Lower lobe of right lung (tissue), 2 donors: ENCODE measurements at regions not wholly inside any gene's neighbourhood (a gene's known extent, or its start where the extent isn't known, plus 50 kb on each side); places are given as distances from the start of the nearest gene placed in this dataset.

ENCODE experiments used
- ATAC-seq, 2 donors: fragments of 200-7000 bp; cut with Tn5 transposase; one replicate each; pipeline ENCODE4 v1.9.1; 2020 to 2022; ENCODE audit warnings: mild to moderate bottlenecking in 2 of 2, moderate library complexity in 2 of 2
- DNase-seq: peaks from one replicate; pipeline ENCODE4 v3.0.0-alpha.2; 2020
- H3K27ac ChIP-seq: fragments of 200-600 bp; one replicate; pipeline ENCODE4 v1.8.0; 2022
- H3K27me3 ChIP-seq: fragments of 200-600 bp; one replicate; pipeline ENCODE4 v1.8.0; 2022; ENCODE audit warnings: low read depth
- H3K36me3 ChIP-seq: fragments of 200-600 bp; one replicate; pipeline ENCODE4 v1.8.0; 2022; ENCODE audit warnings: mild to moderate bottlenecking
- H3K4me1 ChIP-seq: fragments of 200-600 bp; one replicate; pipeline ENCODE4 v1.8.0; 2022
- H3K4me3 ChIP-seq: fragments of 200-600 bp; one replicate; pipeline ENCODE4 v1.8.0; 2022; ENCODE audit warnings: mild to moderate bottlenecking
- H3K9me3 ChIP-seq: fragments of 200-600 bp; one replicate; pipeline ENCODE4 v1.8.0; 2022
- intact Hi-C: fragments of 100-400 bp; cut with DNase I; formaldehyde crosslinking; loops from one replicate; pipeline ENCODE4 v1.11.0; 2022
- TF ChIP-seq, protein P1 (sequence below): fragments of 200-600 bp; IDR thresholded peaks from one replicate; pipeline ENCODE4 v1.8.0; 2022; ENCODE audit warnings: antibody characterized with exemption, mild to moderate bottlenecking
- donor health status: DM: no; HTN: yes; CAD: no; lungs with severe emphysema.

GRCh38 chr2:71277536-71278103 lies 50.7 kb upstream of the PAIP2B start:
- H3K27me3 ChIP-seq: peaks cover 32% of the 10 kb centered on the region
- intact Hi-C loops: no loop called here
- no peaks in the 10 kb centered on the region for H3K9me3 ChIP-seq
- ATAC-seq (peak; percentile 47 to 50), DNase-seq (peak; percentile 53)
- peaks cover 22% of the 10 kb centered on the region for H3K4me1 ChIP-seq
- no peaks in the 10 kb centered on the region for H3K36me3 ChIP-seq
- peak overlapping the region; percentile 65 for H3K4me3 ChIP-seq
- no peak overlapping the region for H3K27ac ChIP-seq
- TF ChIP-seq, protein P1, sequence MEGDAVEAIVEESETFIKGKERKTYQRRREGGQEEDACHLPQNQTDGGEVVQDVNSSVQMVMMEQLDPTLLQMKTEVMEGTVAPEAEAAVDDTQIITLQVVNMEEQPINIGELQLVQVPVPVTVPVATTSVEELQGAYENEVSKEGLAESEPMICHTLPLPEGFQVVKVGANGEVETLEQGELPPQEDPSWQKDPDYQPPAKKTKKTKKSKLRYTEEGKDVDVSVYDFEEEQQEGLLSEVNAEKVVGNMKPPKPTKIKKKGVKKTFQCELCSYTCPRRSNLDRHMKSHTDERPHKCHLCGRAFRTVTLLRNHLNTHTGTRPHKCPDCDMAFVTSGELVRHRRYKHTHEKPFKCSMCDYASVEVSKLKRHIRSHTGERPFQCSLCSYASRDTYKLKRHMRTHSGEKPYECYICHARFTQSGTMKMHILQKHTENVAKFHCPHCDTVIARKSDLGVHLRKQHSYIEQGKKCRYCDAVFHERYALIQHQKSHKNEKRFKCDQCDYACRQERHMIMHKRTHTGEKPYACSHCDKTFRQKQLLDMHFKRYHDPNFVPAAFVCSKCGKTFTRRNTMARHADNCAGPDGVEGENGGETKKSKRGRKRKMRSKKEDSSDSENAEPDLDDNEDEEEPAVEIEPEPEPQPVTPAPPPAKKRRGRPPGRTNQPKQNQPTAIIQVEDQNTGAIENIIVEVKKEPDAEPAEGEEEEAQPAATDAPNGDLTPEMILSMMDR: peak; percentile 26

DNA sequence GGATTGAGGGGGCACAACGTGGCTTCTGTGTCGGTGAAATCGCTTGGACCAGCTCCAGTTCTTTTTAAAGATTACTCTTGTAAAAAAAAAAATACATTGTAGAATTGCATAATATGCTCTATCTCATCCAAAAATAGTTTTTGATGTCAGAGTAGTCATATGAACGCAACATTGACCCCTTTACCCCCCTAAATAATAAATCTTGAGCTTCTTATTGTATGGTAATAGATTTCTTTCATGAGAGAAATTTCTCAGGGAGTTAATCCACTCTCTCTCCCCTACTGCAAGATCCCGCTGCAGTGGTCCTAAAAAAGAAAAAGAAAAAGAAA lies 50.2 kb upstream of the PAIP2B start:
- TF ChIP-seq, protein P1: no peak
- Histone ChIP-seq H3K9me3 (no peaks in the 10 kb centered on the region), H3K4me1 (peaks cover 22% of the 10 kb centered on the region), H3K27me3 (peaks cover 30% of the 10 kb centered on the region), H3K36me3 (no peaks in the 10 kb centered on the region), H3K27ac (no peak overlapping the region), H3K4me3 (peak overlapping the region; percentile 65)
- intact Hi-C loops: no loop called here
- ATAC-seq: no peak
- no peak for DNase-seq

DNA sequence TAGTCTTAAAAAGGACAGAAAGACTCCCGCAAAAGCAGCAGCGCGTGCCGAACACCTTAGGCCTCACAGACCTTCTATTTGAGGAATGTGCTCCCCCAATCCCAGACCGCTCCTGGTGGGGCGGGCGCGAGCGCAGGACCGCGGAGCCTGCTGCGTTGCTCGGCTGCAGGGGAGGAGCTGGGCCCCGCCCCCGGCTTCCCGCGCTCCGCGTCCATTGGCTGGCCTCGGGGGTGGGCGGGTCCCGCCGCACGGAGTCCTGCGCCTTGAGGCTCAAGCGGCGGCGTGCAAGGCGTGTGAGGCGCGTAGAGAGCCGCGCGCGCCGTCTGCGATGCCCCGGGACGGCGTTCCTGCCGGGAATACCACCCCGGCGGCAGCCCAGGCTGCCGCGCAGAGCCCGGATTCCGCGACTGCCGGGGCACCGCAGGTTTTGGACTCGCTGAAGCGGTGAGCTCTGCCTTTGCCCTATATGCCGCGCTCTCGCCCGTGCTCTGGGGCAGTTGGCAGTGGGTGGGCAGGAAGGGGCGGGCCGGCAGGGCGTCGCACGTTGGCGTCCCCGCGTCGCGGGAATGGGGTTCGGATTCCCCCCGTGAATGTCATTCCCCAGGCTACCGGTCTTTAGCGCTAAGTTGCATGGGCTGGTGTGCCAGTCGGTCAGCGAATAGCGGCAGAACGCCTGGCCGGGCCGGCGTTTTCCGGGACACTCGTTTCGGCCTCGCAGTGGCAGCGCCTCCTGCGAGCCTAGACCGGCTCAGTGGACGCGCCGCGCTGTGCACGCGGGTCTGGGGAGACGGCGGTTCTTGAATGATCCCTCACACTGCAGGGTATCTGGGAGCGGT lies 49.6 kb upstream of the PAIP2B start:
- DNase-seq: peak; percentile 90
- Histone ChIP-seq H3K4me1 (peaks cover 22% of the 10 kb centered on the region), H3K9me3 (no peaks in the 10 kb centered on the region), H3K4me3 (peak overlapping the region; percentile 65), H3K27ac (no peak overlapping the region), H3K27me3 (peaks cover 25% of the 10 kb centered on the region), H3K36me3 (no peaks in the 10 kb centered on the region)
- intact Hi-C loops: no loop called here
- TF ChIP-seq, protein P1: no peak
- ATAC-seq: peak; percentile 99 to 100
